ENCODE measurements at regions not wholly inside any gene's neighbourhood (a gene's known extent, or its start where the extent isn't known, plus 50 kb on each side); places are given as distances from the start of the nearest gene placed in this dataset.
A peak's percentile ranks its signal among the peaks of the same experiment; 100 is the strongest.

DNA sequence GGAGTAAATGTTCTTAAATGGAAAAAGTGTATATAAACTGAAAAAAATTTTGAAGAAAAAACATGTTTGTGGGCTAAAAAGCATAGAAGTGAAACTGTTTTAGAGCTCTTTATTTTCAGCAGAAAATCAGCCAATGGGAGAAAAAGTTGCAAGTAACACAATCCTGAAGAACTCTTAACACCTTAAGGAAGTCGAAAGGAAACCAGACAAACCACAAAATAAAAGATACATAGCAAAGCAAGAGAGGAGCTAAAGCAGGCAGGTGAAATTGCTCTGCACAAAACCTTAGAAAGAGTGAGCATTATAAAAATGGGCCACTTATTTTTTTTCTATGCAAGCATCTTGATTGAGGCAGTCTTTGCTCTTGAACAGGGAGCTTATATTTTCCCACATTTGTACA is 300.5 kb downstream of the RAP2B start:
- Histone ChIP-seq H3K4me1 (ENCODE audit: insufficient read depth, low read length) (no peaks in the 10 kb centered on the region), H3K9me3 (ENCODE audit: insufficient read depth, low read length, severe bottlenecking) (no peaks in the 10 kb centered on the region), H3K27me3 (ENCODE audit: insufficient read depth, low read length, poor library complexity) (no peaks in the 10 kb centered on the region), H3K36me3 (ENCODE audit: insufficient read depth, low read length) (no peaks in the 10 kb centered on the region), H4K20me1 (ENCODE audit: insufficient read depth, low read length) (no peaks in the 10 kb centered on the region), H2AFZ (ENCODE audit: low read depth, low read length) (no peak overlapping the region), H3K79me2 (ENCODE audit: insufficient read depth, low read length) (no peaks in the 10 kb centered on the region), H3K4me2 (ENCODE audit: insufficient read depth, low read length) (no peak overlapping the region), H3K4me3 (ENCODE audit: low read depth in 1 of 2, low read length in 2 of 2) (no peak overlapping the region), H3K9ac (ENCODE audit: low read depth, low read length) (no peak overlapping the region), H3K27ac (ENCODE audit: low read length) (no peak overlapping the region)
- ATAC-seq (ENCODE audit: insufficient read depth, low read depth) (peak; percentile 45; the same call in 1 of the 3 replicates), DNase-seq (no peak)
- TF ChIP-seq EZH2 (IDR thresholded peaks at IDR 0.05; ENCODE audit: borderline replicate concordance, low read depth, low read length, severe bottlenecking) = no peak
- TF ChIP-seq, protein P1, sequence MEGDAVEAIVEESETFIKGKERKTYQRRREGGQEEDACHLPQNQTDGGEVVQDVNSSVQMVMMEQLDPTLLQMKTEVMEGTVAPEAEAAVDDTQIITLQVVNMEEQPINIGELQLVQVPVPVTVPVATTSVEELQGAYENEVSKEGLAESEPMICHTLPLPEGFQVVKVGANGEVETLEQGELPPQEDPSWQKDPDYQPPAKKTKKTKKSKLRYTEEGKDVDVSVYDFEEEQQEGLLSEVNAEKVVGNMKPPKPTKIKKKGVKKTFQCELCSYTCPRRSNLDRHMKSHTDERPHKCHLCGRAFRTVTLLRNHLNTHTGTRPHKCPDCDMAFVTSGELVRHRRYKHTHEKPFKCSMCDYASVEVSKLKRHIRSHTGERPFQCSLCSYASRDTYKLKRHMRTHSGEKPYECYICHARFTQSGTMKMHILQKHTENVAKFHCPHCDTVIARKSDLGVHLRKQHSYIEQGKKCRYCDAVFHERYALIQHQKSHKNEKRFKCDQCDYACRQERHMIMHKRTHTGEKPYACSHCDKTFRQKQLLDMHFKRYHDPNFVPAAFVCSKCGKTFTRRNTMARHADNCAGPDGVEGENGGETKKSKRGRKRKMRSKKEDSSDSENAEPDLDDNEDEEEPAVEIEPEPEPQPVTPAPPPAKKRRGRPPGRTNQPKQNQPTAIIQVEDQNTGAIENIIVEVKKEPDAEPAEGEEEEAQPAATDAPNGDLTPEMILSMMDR (IDR thresholded peaks at IDR 0.05; ENCODE audit: borderline replicate concordance, extremely low read depth, low read length, poor library complexity, severe bottlenecking) = no peak

DNA sequence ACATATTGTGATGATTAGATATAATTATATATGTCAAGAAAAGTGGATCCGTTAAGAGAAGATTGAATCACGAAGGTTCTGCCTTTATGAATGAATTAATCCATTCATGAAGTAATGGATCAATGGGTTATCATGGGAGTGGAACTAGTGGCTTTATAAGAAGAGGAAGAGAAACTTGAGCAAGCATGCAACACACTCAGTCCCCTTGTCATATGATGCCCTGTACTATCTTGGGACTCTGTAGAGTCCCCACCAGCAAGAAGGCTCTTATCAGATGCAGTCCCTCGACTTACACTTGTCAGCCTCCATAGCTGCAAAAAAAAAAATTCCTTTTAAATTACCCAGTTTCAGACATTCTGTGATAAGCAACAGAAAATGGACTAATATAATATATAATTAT is 301.9 kb downstream of the RAP2B start:
- no peaks in the 10 kb centered on the region for H3K9me3 ChIP-seq (ENCODE audit: insufficient read depth, low read length, severe bottlenecking)
- TF ChIP-seq EZH2 (IDR thresholded peaks at IDR 0.05; ENCODE audit: borderline replicate concordance, low read depth, low read length, severe bottlenecking) = no peak
- TF ChIP-seq, protein P1 (IDR thresholded peaks at IDR 0.05; ENCODE audit: borderline replicate concordance, extremely low read depth, low read length, poor library complexity, severe bottlenecking) = no peak
- H2AFZ ChIP-seq (ENCODE audit: low read depth, low read length) = no peak overlapping the region
- no peak overlapping the region for H3K4me2 ChIP-seq (ENCODE audit: insufficient read depth, low read length)
- H3K36me3 ChIP-seq (ENCODE audit: insufficient read depth, low read length) = no peaks in the 10 kb centered on the region
- no peak for DNase-seq
- H3K4me1 ChIP-seq (ENCODE audit: insufficient read depth, low read length) = no peaks in the 10 kb centered on the region
- H3K27me3 ChIP-seq (ENCODE audit: insufficient read depth, low read length, poor library complexity) = no peaks in the 10 kb centered on the region
- H3K4me3 ChIP-seq (ENCODE audit: low read depth in 1 of 2, low read length in 2 of 2) = no peak overlapping the region
- no peak overlapping the region for H3K9ac ChIP-seq (ENCODE audit: low read depth, low read length)
- ATAC-seq (ENCODE audit: insufficient read depth, low read depth) = no peak
- H3K27ac ChIP-seq (ENCODE audit: low read length) = no peak overlapping the region
- no peaks in the 10 kb centered on the region for H4K20me1 ChIP-seq (ENCODE audit: insufficient read depth, low read length)
- H3K79me2 ChIP-seq (ENCODE audit: insufficient read depth, low read length) = no peaks in the 10 kb centered on the region

DNA sequence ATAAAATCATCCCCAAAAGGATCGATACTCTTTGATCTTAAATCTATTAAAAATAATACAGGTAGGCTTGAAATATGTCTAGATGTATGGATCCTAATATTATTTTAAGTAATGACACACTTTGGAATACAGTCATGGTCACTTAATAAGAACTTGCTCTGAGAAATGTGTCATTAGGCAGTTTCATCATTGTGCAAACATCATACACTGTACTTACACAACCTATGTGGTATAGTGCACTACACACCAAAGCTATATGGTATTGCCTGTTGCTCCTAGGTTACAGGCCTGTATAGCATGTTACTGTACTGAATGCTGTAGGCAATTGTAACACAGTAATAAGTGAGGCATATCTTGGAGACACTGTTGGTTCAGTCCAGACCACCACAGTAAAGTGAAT is 307.1 kb downstream of the RAP2B start:
- Histone ChIP-seq H3K4me3 (ENCODE audit: low read depth in 1 of 2, low read length in 2 of 2) (no peak overlapping the region), H3K4me1 (ENCODE audit: insufficient read depth, low read length) (no peaks in the 10 kb centered on the region)
- no peak for ATAC-seq (ENCODE audit: insufficient read depth, low read depth)

More for the DNA sequence above, 307.1 kb downstream of the RAP2B start:
- no peaks in the 10 kb centered on the region for H3K27me3 ChIP-seq (ENCODE audit: insufficient read depth, low read length, poor library complexity)
- H3K9ac ChIP-seq (ENCODE audit: low read depth, low read length) = no peak overlapping the region
- no peak overlapping the region for H2AFZ ChIP-seq (ENCODE audit: low read depth, low read length)
- no peak for TF ChIP-seq EZH2 (IDR thresholded peaks at IDR 0.05; ENCODE audit: borderline replicate concordance, low read depth, low read length, severe bottlenecking)
- TF ChIP-seq, protein P1 (IDR thresholded peaks at IDR 0.05; ENCODE audit: borderline replicate concordance, extremely low read depth, low read length, poor library complexity, severe bottlenecking) = no peak
- no peak overlapping the region for H3K27ac ChIP-seq (ENCODE audit: low read length)
- H3K79me2 ChIP-seq (ENCODE audit: insufficient read depth, low read length) = no peaks in the 10 kb centered on the region
- H4K20me1 ChIP-seq (ENCODE audit: insufficient read depth, low read length) = no peaks in the 10 kb centered on the region
- no peaks in the 10 kb centered on the region for H3K36me3 ChIP-seq (ENCODE audit: insufficient read depth, low read length)
- no peaks in the 10 kb centered on the region for H3K9me3 ChIP-seq (ENCODE audit: insufficient read depth, low read length, severe bottlenecking)
- no peak for DNase-seq
- H3K4me2 ChIP-seq (ENCODE audit: insufficient read depth, low read length) = no peak overlapping the region
